ENCODE measurements at regions not wholly inside any gene's neighbourhood (a gene's known extent, or its start where the extent isn't known, plus 50 kb on each side); places are given as distances from the start of the nearest gene placed in this dataset.

GRCh38 chr2:215615067-215615802 is 179.4 kb upstream of the FN1 start:
- DNase-seq = no peak

GRCh38 chr2:215614296-215614695 is 178.4 kb upstream of the FN1 start:
- no peak for DNase-seq

- DNase-seq = no peak
These were observed 178.0 kb upstream of the FN1 start for GRCh38 chr2:215613888-215614287.

GRCh38 chr2:215613280-215613679 is 177.4 kb upstream of the FN1 start:
- DNase-seq = no peak

GRCh38 chr2:215612786-215613185 is 176.9 kb upstream of the FN1 start:
- DNase-seq = no peak

- no peak for DNase-seq
These were observed 175.9 kb upstream of the FN1 start for GRCh38 chr2:215611609-215612386.

GRCh38 chr2:215609089-215610032 is 173.5 kb upstream of the FN1 start:
- DNase-seq = no peak

- no peak for DNase-seq
These were observed 171.9 kb upstream of the FN1 start for GRCh38 chr2:215607766-215608165.

GRCh38 chr2:215606219-215606618 is 170.4 kb upstream of the FN1 start:
- no peak for DNase-seq

- no peak for DNase-seq
These were observed 169.3 kb upstream of the FN1 start for GRCh38 chr2:215605214-215605613.

- DNase-seq = no peak
These were observed 168.7 kb upstream of the FN1 start for GRCh38 chr2:215604606-215605005.

GRCh38 chr2:215603440-215603839 is 167.6 kb upstream of the FN1 start:
- DNase-seq = no peak

- DNase-seq = no peak
These were observed 167.1 kb upstream of the FN1 start for GRCh38 chr2:215602997-215603396.

GRCh38 chr2:215601990-215602721 is 166.3 kb upstream of the FN1 start:
- no peak for DNase-seq

GRCh38 chr2:215601526-215601925 is 165.7 kb upstream of the FN1 start:
- no peak for DNase-seq

GRCh38 chr2:215598376-215598975 is 162.6 kb upstream of the FN1 start:
- no peak for DNase-seq

GRCh38 chr2:215597577-215597976 is 161.7 kb upstream of the FN1 start:
- no peak for DNase-seq

- DNase-seq = no peak
These were observed 158.9 kb upstream of the FN1 start for GRCh38 chr2:215594766-215595165.

- no peak for DNase-seq
These were observed 154.3 kb upstream of the FN1 start for GRCh38 chr2:215590010-215590745.

- DNase-seq = no peak
These were observed 148.0 kb upstream of the FN1 start for GRCh38 chr2:215583881-215584280.

GRCh38 chr2:215579809-215580208 is 143.9 kb upstream of the FN1 start:
- DNase-seq = no peak

Data from SW 1271 (cell line).